ENCODE measurements at regions not wholly inside any gene's neighbourhood (a gene's known extent, or its start where the extent isn't known, plus 50 kb on each side); places are given as distances from the start of the nearest gene placed in this dataset.

GRCh38 chr1:17912491-17912890, 157.4 kb downstream of the ACTL8 start:
- TF ChIP-seq POLR2AphosphoS5 (IDR thresholded peaks at IDR 0.05; ENCODE audit: borderline replicate concordance, low read depth, low read length) (no peak), EZH2 (IDR thresholded peaks at IDR 0.05) (no peak), FOXP2 (optimal IDR thresholded peaks at IDR 0.05; ENCODE audit: control extremely low read depth, extremely low read length, insufficient read depth) (no peak)
- Histone ChIP-seq H3K36me3 (ENCODE audit: insufficient read depth, low read length) (no peaks in the 10 kb centered on the region), H3K9me3 (ENCODE audit: low read depth, low read length) (no peaks in the 10 kb centered on the region), H3K27ac (no peak overlapping the region), H3K4me3 (no peak overlapping the region), H3K9ac (ENCODE audit: insufficient read length) (no peak overlapping the region)
- no peak for DNase-seq (ENCODE audit: low read depth, low spot score)

GRCh38 chr1:17913326-17914115, 158.4 kb downstream of the ACTL8 start:
- Histone ChIP-seq H3K9ac (ENCODE audit: insufficient read length) (no peak overlapping the region), H3K9me3 (ENCODE audit: low read depth, low read length) (no peaks in the 10 kb centered on the region), H3K4me3 (no peak overlapping the region), H3K27ac (no peak overlapping the region), H3K36me3 (ENCODE audit: insufficient read depth, low read length) (no peaks in the 10 kb centered on the region)
- TF ChIP-seq EZH2 (IDR thresholded peaks at IDR 0.05) = no peak
- no peak for TF ChIP-seq POLR2AphosphoS5 (IDR thresholded peaks at IDR 0.05; ENCODE audit: borderline replicate concordance, low read depth, low read length)
- no peak for TF ChIP-seq FOXP2 (optimal IDR thresholded peaks at IDR 0.05; ENCODE audit: control extremely low read depth, extremely low read length, insufficient read depth)
- DNase-seq (ENCODE audit: low read depth, low spot score) = no peak

- Histone ChIP-seq H3K27ac (no peak overlapping the region), H3K4me3 (no peak overlapping the region), H3K36me3 (ENCODE audit: insufficient read depth, low read length) (no peaks in the 10 kb centered on the region), H3K9me3 (ENCODE audit: low read depth, low read length) (no peaks in the 10 kb centered on the region), H3K9ac (ENCODE audit: insufficient read length) (no peak overlapping the region)
- TF ChIP-seq FOXP2 (optimal IDR thresholded peaks at IDR 0.05; ENCODE audit: control extremely low read depth, extremely low read length, insufficient read depth) (no peak), POLR2AphosphoS5 (IDR thresholded peaks at IDR 0.05; ENCODE audit: borderline replicate concordance, low read depth, low read length) (no peak), EZH2 (IDR thresholded peaks at IDR 0.05) (no peak)
- no peak for DNase-seq (ENCODE audit: low read depth, low spot score)
Measured at GRCh38 chr1:17914131-17914530, 159.0 kb downstream of the ACTL8 start.

GRCh38 chr1:17914987-17915386, 159.9 kb downstream of the ACTL8 start:
- no peak overlapping the region for H3K27ac ChIP-seq
- no peaks in the 10 kb centered on the region for H3K36me3 ChIP-seq (ENCODE audit: insufficient read depth, low read length)
- no peak for DNase-seq (ENCODE audit: low read depth, low spot score)
- TF ChIP-seq FOXP2 (optimal IDR thresholded peaks at IDR 0.05; ENCODE audit: control extremely low read depth, extremely low read length, insufficient read depth) (no peak), EZH2 (IDR thresholded peaks at IDR 0.05) (no peak), POLR2AphosphoS5 (IDR thresholded peaks at IDR 0.05; ENCODE audit: borderline replicate concordance, low read depth, low read length) (no peak)
- H3K4me3 ChIP-seq = no peak overlapping the region
- H3K9ac ChIP-seq (ENCODE audit: insufficient read length) = no peak overlapping the region
- H3K9me3 ChIP-seq (ENCODE audit: low read depth, low read length) = no peaks in the 10 kb centered on the region

GRCh38 chr1:17915511-17916197, 160.5 kb downstream of the ACTL8 start:
- Histone ChIP-seq H3K36me3 (ENCODE audit: insufficient read depth, low read length) (no peaks in the 10 kb centered on the region), H3K9ac (ENCODE audit: insufficient read length) (no peak overlapping the region), H3K4me3 (no peak overlapping the region), H3K9me3 (ENCODE audit: low read depth, low read length) (no peaks in the 10 kb centered on the region), H3K27ac (no peak overlapping the region)
- DNase-seq (ENCODE audit: low read depth, low spot score) = no peak
- no peak for TF ChIP-seq POLR2AphosphoS5 (IDR thresholded peaks at IDR 0.05; ENCODE audit: borderline replicate concordance, low read depth, low read length)
- no peak for TF ChIP-seq FOXP2 (optimal IDR thresholded peaks at IDR 0.05; ENCODE audit: control extremely low read depth, extremely low read length, insufficient read depth)
- no peak for TF ChIP-seq EZH2 (IDR thresholded peaks at IDR 0.05)

- H3K27ac ChIP-seq = no peak overlapping the region
- H3K36me3 ChIP-seq (ENCODE audit: insufficient read depth, low read length) = no peaks in the 10 kb centered on the region
- DNase-seq (ENCODE audit: low read depth, low spot score) = no peak
- H3K4me3 ChIP-seq = no peak overlapping the region
- no peak for TF ChIP-seq EZH2 (IDR thresholded peaks at IDR 0.05)
- TF ChIP-seq POLR2AphosphoS5 (IDR thresholded peaks at IDR 0.05; ENCODE audit: borderline replicate concordance, low read depth, low read length) = no peak
- no peak for TF ChIP-seq FOXP2 (optimal IDR thresholded peaks at IDR 0.05; ENCODE audit: control extremely low read depth, extremely low read length, insufficient read depth)
- H3K9ac ChIP-seq (ENCODE audit: insufficient read length) = no peak overlapping the region
- H3K9me3 ChIP-seq (ENCODE audit: low read depth, low read length) = no peaks in the 10 kb centered on the region
Measured at GRCh38 chr1:17916702-17917101, 161.6 kb downstream of the ACTL8 start.

GRCh38 chr1:17919525-17920439, 164.6 kb downstream of the ACTL8 start:
- TF ChIP-seq POLR2AphosphoS5 (IDR thresholded peaks at IDR 0.05; ENCODE audit: borderline replicate concordance, low read depth, low read length) (no peak), FOXP2 (optimal IDR thresholded peaks at IDR 0.05; ENCODE audit: control extremely low read depth, extremely low read length, insufficient read depth) (no peak), EZH2 (IDR thresholded peaks at IDR 0.05) (no peak)
- Histone ChIP-seq H3K4me3 (no peak overlapping the region), H3K36me3 (ENCODE audit: insufficient read depth, low read length) (no peaks in the 10 kb centered on the region), H3K27ac (no peak overlapping the region), H3K9ac (ENCODE audit: insufficient read length) (no peak overlapping the region), H3K9me3 (ENCODE audit: low read depth, low read length) (no peaks in the 10 kb centered on the region)
- peak; percentile 39 for DNase-seq (ENCODE audit: low read depth, low spot score)
